ENCODE measurements at regions not wholly inside any gene's neighbourhood (a gene's known extent, or its start where the extent isn't known, plus 50 kb on each side); places are given as distances from the start of the nearest gene placed in this dataset.

GRCh38 chr9:14389657-14390056 is 75.7 kb upstream of the NFIB start:
- DNase-seq = no peak

- no peak for DNase-seq
Observed at GRCh38 chr9:14389146-14389545, 75.2 kb upstream of the NFIB start.

- no peak for DNase-seq
Observed at GRCh38 chr9:14383773-14384172, 69.8 kb upstream of the NFIB start.

- DNase-seq = no peak
Observed at GRCh38 chr9:14383294-14383693, 69.4 kb upstream of the NFIB start.

GRCh38 chr9:14380061-14380836 is 66.3 kb upstream of the NFIB start:
- no peak for DNase-seq

GRCh38 chr9:14379280-14379679 is 65.3 kb upstream of the NFIB start:
- DNase-seq = no peak

- DNase-seq = no peak
Observed at GRCh38 chr9:14373706-14374105, 59.8 kb upstream of the NFIB start.

- DNase-seq = no peak
Observed at GRCh38 chr9:14373336-14373666, 59.4 kb upstream of the NFIB start.

GRCh38 chr9:14372437-14373335 is 58.7 kb upstream of the NFIB start:
- no peak for DNase-seq

GRCh38 chr9:14369011-14369410 is 55.1 kb upstream of the NFIB start:
- no peak for DNase-seq

GRCh38 chr9:14366076-14366475 is 52.1 kb upstream of the NFIB start:
- DNase-seq = no peak

- no peak for DNase-seq
Observed at GRCh38 chr9:14365670-14366069, 51.7 kb upstream of the NFIB start.
